ENCODE measurements at regions not wholly inside any gene's neighbourhood (a gene's known extent, or its start where the extent isn't known, plus 50 kb on each side); places are given as distances from the start of the nearest gene placed in this dataset.
"Not testable (repeated sequence)": the region's sequence is repeated elsewhere in the genome, so short reads cannot be mapped to it uniquely, and the experiment has no call there.

DNA sequence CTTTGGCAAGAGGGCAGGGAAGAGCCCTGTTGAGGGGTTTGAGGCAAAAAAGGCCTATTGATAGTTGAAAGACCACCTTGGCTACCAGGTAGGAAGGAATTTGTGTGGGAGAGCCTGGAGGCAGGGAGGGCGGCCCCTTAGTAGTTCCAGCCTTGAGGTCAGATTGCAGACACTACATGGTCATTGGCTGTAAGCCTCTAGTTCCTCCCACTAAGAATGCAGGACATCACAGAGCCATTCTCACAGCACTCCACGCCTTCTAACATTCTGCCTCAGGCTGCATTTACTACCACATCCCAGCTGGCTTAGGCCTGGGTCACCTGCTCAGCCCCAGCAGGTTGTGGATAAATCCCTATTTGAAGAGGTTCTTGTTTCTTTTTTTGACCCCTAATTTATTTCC is 91.0 kb upstream of the SNX9 start:
- Histone ChIP-seq H3K4me3 (ENCODE audit: low read length, poor library complexity, severe bottlenecking) (no peak overlapping the region), H3K36me3 (ENCODE audit: insufficient read depth, low read length) (no peaks in the 10 kb centered on the region), H3K4me1 (ENCODE audit: insufficient read depth, low read length, poor library complexity, severe bottlenecking) (no peaks in the 10 kb centered on the region), H3K79me2 (ENCODE audit: insufficient read depth, low read length) (no peaks in the 10 kb centered on the region), H3K4me2 (ENCODE audit: low read depth, low read length, poor library complexity, severe bottlenecking) (no peak overlapping the region), H3K9ac (ENCODE audit: low read depth, low read length, poor library complexity, severe bottlenecking) (no peak overlapping the region), H3F3A (ENCODE audit: low read depth) (no peaks in the 10 kb centered on the region), H3K9me2 (replicated peaks; ENCODE audit: low read depth, low read length) (no peaks in the 10 kb centered on the region), H3K9me3 (ENCODE audit: insufficient read depth, low read depth, low read length) (no peaks in the 10 kb centered on the region), H3K27me3 (ENCODE audit: insufficient read depth, low read length, poor library complexity, severe bottlenecking) (no peaks in the 10 kb centered on the region), H2AFZ (ENCODE audit: low read length) (no peak overlapping the region), H4K20me1 (ENCODE audit: insufficient read depth, low read length, poor library complexity, severe bottlenecking) (no peaks in the 10 kb centered on the region)
- TF ChIP-seq, protein P1, sequence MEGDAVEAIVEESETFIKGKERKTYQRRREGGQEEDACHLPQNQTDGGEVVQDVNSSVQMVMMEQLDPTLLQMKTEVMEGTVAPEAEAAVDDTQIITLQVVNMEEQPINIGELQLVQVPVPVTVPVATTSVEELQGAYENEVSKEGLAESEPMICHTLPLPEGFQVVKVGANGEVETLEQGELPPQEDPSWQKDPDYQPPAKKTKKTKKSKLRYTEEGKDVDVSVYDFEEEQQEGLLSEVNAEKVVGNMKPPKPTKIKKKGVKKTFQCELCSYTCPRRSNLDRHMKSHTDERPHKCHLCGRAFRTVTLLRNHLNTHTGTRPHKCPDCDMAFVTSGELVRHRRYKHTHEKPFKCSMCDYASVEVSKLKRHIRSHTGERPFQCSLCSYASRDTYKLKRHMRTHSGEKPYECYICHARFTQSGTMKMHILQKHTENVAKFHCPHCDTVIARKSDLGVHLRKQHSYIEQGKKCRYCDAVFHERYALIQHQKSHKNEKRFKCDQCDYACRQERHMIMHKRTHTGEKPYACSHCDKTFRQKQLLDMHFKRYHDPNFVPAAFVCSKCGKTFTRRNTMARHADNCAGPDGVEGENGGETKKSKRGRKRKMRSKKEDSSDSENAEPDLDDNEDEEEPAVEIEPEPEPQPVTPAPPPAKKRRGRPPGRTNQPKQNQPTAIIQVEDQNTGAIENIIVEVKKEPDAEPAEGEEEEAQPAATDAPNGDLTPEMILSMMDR (conservative IDR thresholded peaks at IDR 0.05; ENCODE audit: low read length), result no peak
- no peak for TF ChIP-seq EZH2phosphoT487 (IDR thresholded peaks at IDR 0.05; ENCODE audit: borderline replicate concordance)

DNA sequence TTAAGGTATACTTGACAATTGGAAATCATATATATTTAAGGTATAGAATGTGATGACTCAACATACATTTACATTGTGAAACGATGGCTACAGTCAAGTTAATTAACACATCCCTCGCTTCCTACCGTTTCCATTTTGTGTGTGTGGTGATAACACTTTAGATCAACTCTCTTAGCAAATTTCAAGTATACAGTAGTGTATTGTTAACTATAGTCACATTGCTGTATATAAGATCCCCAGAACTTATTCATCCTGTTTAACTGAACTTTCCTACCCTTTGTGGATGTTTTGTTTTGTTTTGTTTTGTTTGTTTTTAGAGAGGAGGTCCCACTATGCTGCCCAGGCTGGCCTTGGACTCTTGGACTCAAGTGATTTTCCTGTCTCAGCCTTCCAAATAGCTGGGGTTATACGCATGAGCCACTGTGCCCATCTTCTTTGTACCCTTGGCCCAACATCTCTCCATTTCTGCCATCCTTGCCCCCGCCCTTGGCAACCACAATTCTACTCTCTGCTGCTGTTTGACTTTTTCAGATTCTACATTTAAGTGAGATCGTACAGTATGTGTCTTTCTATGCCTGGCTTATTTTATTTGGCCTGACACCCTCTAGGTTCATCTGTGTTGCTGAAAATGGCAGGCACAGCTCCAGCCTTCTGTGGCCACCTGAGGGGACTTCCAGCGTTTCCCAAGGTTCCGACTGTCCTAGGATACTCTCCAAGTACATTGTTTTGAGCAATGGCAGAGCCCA is 90.5 kb upstream of the SNX9 start:
- Histone ChIP-seq H4K20me1 (ENCODE audit: insufficient read depth, low read length, poor library complexity, severe bottlenecking) (no peaks in the 10 kb centered on the region), H3K4me1 (ENCODE audit: insufficient read depth, low read length, poor library complexity, severe bottlenecking) (no peaks in the 10 kb centered on the region), H3K4me2 (ENCODE audit: low read depth, low read length, poor library complexity, severe bottlenecking) (no peak overlapping the region), H2AFZ (ENCODE audit: low read length) (no peak overlapping the region), H3K27me3 (ENCODE audit: insufficient read depth, low read length, poor library complexity, severe bottlenecking) (no peaks in the 10 kb centered on the region), H3K9ac (ENCODE audit: low read depth, low read length, poor library complexity, severe bottlenecking) (no peak overlapping the region), H3K4me3 (ENCODE audit: low read length, poor library complexity, severe bottlenecking) (no peak overlapping the region), H3K79me2 (ENCODE audit: insufficient read depth, low read length) (no peaks in the 10 kb centered on the region), H3K9me2 (replicated peaks; ENCODE audit: low read depth, low read length) (no peaks in the 10 kb centered on the region), H3K9me3 (ENCODE audit: insufficient read depth, low read depth, low read length) (no peaks in the 10 kb centered on the region), H3F3A (ENCODE audit: low read depth) (no peaks in the 10 kb centered on the region), H3K36me3 (ENCODE audit: insufficient read depth, low read length) (no peaks in the 10 kb centered on the region)
- no peak for TF ChIP-seq EZH2phosphoT487 (IDR thresholded peaks at IDR 0.05; ENCODE audit: borderline replicate concordance)
- TF ChIP-seq, protein P1 (conservative IDR thresholded peaks at IDR 0.05; ENCODE audit: low read length), result no peak

DNA sequence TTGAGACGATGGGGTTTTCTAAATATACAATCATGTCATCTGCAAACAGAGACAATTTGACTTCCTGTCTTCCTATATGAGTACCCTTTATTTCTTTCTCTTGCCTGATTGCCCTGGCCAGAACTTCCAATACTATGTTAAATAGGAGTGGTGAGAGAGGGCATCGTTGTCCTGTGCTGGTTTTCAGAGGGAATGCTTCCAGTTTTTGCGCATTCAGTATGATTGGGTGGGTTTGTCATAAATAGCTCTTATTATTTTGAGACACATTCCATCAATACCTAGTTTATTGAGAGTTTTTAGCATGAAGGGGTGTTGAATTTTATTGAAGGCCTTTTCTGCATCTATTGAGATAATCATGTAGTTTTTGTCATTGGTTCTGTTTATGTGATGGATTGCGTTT is 86.5 kb upstream of the SNX9 start:
- not testable (repeated sequence) for H3K9me3 ChIP-seq (ENCODE audit: insufficient read depth, low read depth, low read length); H3K4me2 ChIP-seq (ENCODE audit: low read depth, low read length, poor library complexity, severe bottlenecking); H3K9ac ChIP-seq (ENCODE audit: low read depth, low read length, poor library complexity, severe bottlenecking); H2AFZ ChIP-seq (ENCODE audit: low read length); H4K20me1 ChIP-seq (ENCODE audit: insufficient read depth, low read length, poor library complexity, severe bottlenecking); H3F3A ChIP-seq (ENCODE audit: low read depth); H3K4me3 ChIP-seq (ENCODE audit: low read length, poor library complexity, severe bottlenecking); H3K9me2 ChIP-seq (replicated peaks; ENCODE audit: low read depth, low read length); H3K27me3 ChIP-seq (ENCODE audit: insufficient read depth, low read length, poor library complexity, severe bottlenecking); H3K4me1 ChIP-seq (ENCODE audit: insufficient read depth, low read length, poor library complexity, severe bottlenecking); H3K79me2 ChIP-seq (ENCODE audit: insufficient read depth, low read length); H3K36me3 ChIP-seq (ENCODE audit: insufficient read depth, low read length)

DNA sequence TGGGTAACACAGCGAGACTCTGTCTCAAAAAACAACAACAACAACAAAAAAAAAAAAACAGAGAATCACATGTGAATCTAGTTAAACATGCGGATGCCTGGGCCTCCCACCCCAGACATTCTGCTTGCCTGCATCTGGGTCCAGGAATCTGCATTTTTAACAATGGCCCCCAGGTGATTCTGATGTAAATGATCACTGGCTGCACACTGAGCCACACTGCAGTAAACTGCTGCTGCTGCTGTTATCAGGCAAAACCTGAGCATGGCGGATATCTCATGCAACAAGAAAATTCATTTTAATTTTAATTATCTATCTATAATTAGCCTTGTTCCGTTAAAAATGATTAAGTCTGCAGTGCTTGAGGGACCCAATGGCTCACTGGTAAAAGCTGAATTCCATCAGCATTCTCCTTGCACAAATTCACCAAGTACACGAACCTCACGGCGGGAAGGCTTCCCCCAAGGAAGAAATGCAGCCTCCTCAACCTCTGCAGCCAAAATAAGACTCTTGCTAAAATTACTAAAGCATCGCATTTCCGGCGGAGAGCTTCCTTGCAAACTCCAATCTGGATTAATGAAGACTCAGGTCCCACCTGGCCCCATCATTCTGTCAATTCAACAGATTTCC is 81.6 kb upstream of the SNX9 start:
- Histone ChIP-seq H3K9me2 (replicated peaks; ENCODE audit: low read depth, low read length) (no peaks in the 10 kb centered on the region), H3K4me3 (ENCODE audit: low read length, poor library complexity, severe bottlenecking) (no peak overlapping the region), H3K9ac (ENCODE audit: low read depth, low read length, poor library complexity, severe bottlenecking) (no peak overlapping the region), H3K9me3 (ENCODE audit: insufficient read depth, low read depth, low read length) (no peaks in the 10 kb centered on the region), H3K36me3 (ENCODE audit: insufficient read depth, low read length) (no peaks in the 10 kb centered on the region), H3K4me1 (ENCODE audit: insufficient read depth, low read length, poor library complexity, severe bottlenecking) (no peaks in the 10 kb centered on the region), H4K20me1 (ENCODE audit: insufficient read depth, low read length, poor library complexity, severe bottlenecking) (no peaks in the 10 kb centered on the region), H3K4me2 (ENCODE audit: low read depth, low read length, poor library complexity, severe bottlenecking) (no peak overlapping the region), H3K79me2 (ENCODE audit: insufficient read depth, low read length) (no peaks in the 10 kb centered on the region), H3K27me3 (ENCODE audit: insufficient read depth, low read length, poor library complexity, severe bottlenecking) (no peaks in the 10 kb centered on the region), H3F3A (ENCODE audit: low read depth) (no peaks in the 10 kb centered on the region), H2AFZ (ENCODE audit: low read length) (no peak overlapping the region)
- TF ChIP-seq, protein P1 (conservative IDR thresholded peaks at IDR 0.05; ENCODE audit: low read length), result no peak
- no peak for TF ChIP-seq EZH2phosphoT487 (IDR thresholded peaks at IDR 0.05; ENCODE audit: borderline replicate concordance)
